Panc1 (cell line): ENCODE measurements at regions not wholly inside any gene's neighbourhood (a gene's known extent, or its start where the extent isn't known, plus 50 kb on each side); places are given as distances from the start of the nearest gene placed in this dataset.

Experiments
- ATAC-seq: fragments of 200-7000 bp; cut with Tn5 transposase; 2 replicates; pipeline ENCODE4 v1.9.1; 2020; ENCODE audit warnings: mild to moderate bottlenecking, moderate library complexity
- BruUV-seq: library from RNA; stranded (reverse); fragments of 400-500 nt; replicated peaks from 2 replicates; lab custom pipeline; 2021; lab: Mats Ljungman, UMichigan
- CTCF ChIA-PET: fragments of 300-600 bp; sonication (Branson Sonifier 250); formaldehyde crosslinking; loops from one replicate; lab custom pipeline; 2022; ENCODE audit warnings: antibody characterized with exemption; lab: Charles Lee
- POLR2A ChIA-PET: fragments of 300-600 bp; sonication (Branson Sonifier 250); formaldehyde crosslinking; loops from one replicate; lab custom pipeline; 2022; ENCODE audit warnings: antibody characterized with exemption; lab: Charles Lee
- DNase-seq: peaks from one replicate; pipeline ENCODE4 v3.0.0-alpha.2; 2010; ENCODE audit warnings: low read depth, low spot score
- H3K27ac ChIP-seq: 2 replicates; pipeline ENCODE4 v1.5.1; 2011; ENCODE audit warnings: mild to moderate bottlenecking, low read length, inconsistent platforms
- H3K27me3 ChIP-seq: fragments of 200-500 bp; sonication (Bioruptor generic); 2 replicates; pipeline ENCODE4 v1.6.0; 2014; ENCODE audit warnings: low read length, inconsistent platforms; ENCODE audit not compliant: control insufficient read depth, insufficient read depth
- H3K36me3 ChIP-seq: fragments of 200-500 bp; sonication (Bioruptor generic); 2 replicates; pipeline ENCODE4 v1.5.1; 2014; ENCODE audit warnings: inconsistent platforms, mild to moderate bottlenecking, low read length, moderate library complexity; ENCODE audit not compliant: control insufficient read depth, insufficient read depth
- H3K4me1 ChIP-seq: 2 replicates; pipeline ENCODE4 v1.5.1; 2011; ENCODE audit warnings: inconsistent platforms, mild to moderate bottlenecking, low read length, moderate library complexity; ENCODE audit not compliant: control insufficient read depth, insufficient read depth
- H3K4me3 ChIP-seq, 2 experiments: 2 replicates each; pipeline ENCODE4 v1.5.1; 2011 to 2012; ENCODE audit warnings: low read depth in 2 of 2, low read length in 2 of 2, mild to moderate bottlenecking in 2 of 2, inconsistent platforms in 1 of 2, moderate library complexity in 1 of 2
- H3K9me3 ChIP-seq: fragments of 200-500 bp; sonication (Bioruptor generic); 2 replicates; pipeline ENCODE4 v1.5.1; 2014; ENCODE audit warnings: low read depth, mild to moderate bottlenecking, inconsistent platforms, low read length, moderate library complexity; ENCODE audit not compliant: control insufficient read depth, insufficient read depth
- POLR2AphosphoS5 ChIP-seq: IDR thresholded peaks from 2 replicates; pipeline ENCODE4 v1.6.1; 2012; ENCODE audit warnings: mild to moderate bottlenecking, low read depth, low read length, moderate library complexity
- SIN3A ChIP-seq: IDR thresholded peaks from 2 replicates; pipeline ENCODE4 v1.6.1; 2012; ENCODE audit warnings: low read depth, mild to moderate bottlenecking, low read length, moderate library complexity, borderline replicate concordance; ENCODE audit not compliant: insufficient read depth
- TCF7L2 ChIP-seq: IDR thresholded peaks from 2 replicates; pipeline ENCODE4 v1.6.1; 2011; ENCODE audit warnings: mild to moderate bottlenecking, low read depth, low read length, inconsistent platforms
- in situ Hi-C: cut with HindIII; loops from 2 replicates; pipeline ENCODE4 v1.10.0; 2016; ENCODE audit warnings: low sequenced_read_pairs, low pct_unique_long_range_greater_than_20kb
- intact Hi-C: fragments of 100-400 bp; cut with micrococcal nuclease; formaldehyde crosslinking; loops from one replicate; pipeline ENCODE4 v1.10.0; 2022; ENCODE audit not compliant: unreplicated experiment
- TF ChIP-seq, protein P1 (sequence below), 2 experiments: IDR thresholded peaks; 2 replicates each; pipeline ENCODE4 v1.6.1; 2011 to 2012; ENCODE audit warnings: low read depth in 2 of 2, control low read depth in 1 of 2, low read length in 1 of 2, mild to moderate bottlenecking in 1 of 2, moderate library complexity in 1 of 2; ENCODE audit not compliant: insufficient read depth in 1 of 2
- TF ChIP-seq, protein P2 (sequence below): fragments of 450-650 bp; IDR thresholded peaks from 2 replicates; pipeline ENCODE4 v1.5.1; 2017; ENCODE audit warnings: mild to moderate bottlenecking

DNA sequence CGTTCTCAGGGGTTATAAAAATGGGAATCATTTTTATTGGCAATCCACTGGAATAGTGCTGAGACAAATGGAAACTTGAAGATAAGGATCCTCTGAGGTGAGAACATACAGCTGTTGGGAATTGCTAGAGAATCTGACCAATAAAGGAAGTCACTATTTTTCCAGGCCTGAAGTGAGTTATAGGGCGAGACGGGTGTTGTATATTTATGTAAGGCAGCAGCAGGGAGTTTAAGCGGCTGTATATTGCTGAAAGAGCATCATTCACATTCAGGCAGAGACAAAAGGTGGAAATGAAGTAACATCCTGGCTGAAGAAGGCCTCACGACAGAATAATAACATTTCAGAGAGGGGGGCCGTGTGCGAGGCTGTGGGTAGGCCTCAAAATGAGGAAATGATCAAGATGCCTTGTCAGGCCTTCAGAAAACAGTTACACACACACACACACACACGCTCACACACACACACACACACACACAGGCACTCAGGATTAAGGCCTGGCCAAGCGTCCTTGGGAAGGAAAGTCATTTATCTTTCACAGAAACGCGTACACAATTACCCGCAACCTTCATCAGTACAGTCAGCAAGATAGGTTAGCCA, 964.9 kb upstream of the NR2F2 start:
- DNase-seq (no peak), ATAC-seq (no peak)
- H3K4me1 ChIP-seq: no peaks in the 10 kb centered on the region
- ChIA-PET POLR2A (no interaction called here), CTCF (no interaction called here)
- TF ChIP-seq, protein P1, sequence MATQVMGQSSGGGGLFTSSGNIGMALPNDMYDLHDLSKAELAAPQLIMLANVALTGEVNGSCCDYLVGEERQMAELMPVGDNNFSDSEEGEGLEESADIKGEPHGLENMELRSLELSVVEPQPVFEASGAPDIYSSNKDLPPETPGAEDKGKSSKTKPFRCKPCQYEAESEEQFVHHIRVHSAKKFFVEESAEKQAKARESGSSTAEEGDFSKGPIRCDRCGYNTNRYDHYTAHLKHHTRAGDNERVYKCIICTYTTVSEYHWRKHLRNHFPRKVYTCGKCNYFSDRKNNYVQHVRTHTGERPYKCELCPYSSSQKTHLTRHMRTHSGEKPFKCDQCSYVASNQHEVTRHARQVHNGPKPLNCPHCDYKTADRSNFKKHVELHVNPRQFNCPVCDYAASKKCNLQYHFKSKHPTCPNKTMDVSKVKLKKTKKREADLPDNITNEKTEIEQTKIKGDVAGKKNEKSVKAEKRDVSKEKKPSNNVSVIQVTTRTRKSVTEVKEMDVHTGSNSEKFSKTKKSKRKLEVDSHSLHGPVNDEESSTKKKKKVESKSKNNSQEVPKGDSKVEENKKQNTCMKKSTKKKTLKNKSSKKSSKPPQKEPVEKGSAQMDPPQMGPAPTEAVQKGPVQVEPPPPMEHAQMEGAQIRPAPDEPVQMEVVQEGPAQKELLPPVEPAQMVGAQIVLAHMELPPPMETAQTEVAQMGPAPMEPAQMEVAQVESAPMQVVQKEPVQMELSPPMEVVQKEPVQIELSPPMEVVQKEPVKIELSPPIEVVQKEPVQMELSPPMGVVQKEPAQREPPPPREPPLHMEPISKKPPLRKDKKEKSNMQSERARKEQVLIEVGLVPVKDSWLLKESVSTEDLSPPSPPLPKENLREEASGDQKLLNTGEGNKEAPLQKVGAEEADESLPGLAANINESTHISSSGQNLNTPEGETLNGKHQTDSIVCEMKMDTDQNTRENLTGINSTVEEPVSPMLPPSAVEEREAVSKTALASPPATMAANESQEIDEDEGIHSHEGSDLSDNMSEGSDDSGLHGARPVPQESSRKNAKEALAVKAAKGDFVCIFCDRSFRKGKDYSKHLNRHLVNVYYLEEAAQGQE (IDR thresholded peaks at IDR 0.05; ENCODE audit: insufficient read depth in 1 of 2, low read depth in 2 of 2, low read length in 1 of 2): no peak
- TF ChIP-seq SIN3A (no peak), TCF7L2 (no peak), POLR2AphosphoS5 (no peak)
- TF ChIP-seq, protein P2, sequence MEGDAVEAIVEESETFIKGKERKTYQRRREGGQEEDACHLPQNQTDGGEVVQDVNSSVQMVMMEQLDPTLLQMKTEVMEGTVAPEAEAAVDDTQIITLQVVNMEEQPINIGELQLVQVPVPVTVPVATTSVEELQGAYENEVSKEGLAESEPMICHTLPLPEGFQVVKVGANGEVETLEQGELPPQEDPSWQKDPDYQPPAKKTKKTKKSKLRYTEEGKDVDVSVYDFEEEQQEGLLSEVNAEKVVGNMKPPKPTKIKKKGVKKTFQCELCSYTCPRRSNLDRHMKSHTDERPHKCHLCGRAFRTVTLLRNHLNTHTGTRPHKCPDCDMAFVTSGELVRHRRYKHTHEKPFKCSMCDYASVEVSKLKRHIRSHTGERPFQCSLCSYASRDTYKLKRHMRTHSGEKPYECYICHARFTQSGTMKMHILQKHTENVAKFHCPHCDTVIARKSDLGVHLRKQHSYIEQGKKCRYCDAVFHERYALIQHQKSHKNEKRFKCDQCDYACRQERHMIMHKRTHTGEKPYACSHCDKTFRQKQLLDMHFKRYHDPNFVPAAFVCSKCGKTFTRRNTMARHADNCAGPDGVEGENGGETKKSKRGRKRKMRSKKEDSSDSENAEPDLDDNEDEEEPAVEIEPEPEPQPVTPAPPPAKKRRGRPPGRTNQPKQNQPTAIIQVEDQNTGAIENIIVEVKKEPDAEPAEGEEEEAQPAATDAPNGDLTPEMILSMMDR: no peak
- no peak overlapping the region for H3K4me3 ChIP-seq
- H3K9me3 ChIP-seq: peaks cover 3% of the 10 kb centered on the region; the same call in 1 of the 2 replicates
- H3K27me3 ChIP-seq: no peaks in the 10 kb centered on the region
- in situ Hi-C loops (no loop called here), intact Hi-C loops (no loop called here)
- no TSS peak for BruUV-seq
- H3K36me3 ChIP-seq: no peaks in the 10 kb centered on the region
- no peak overlapping the region for H3K27ac ChIP-seq

GRCh38 chr15:95368191-95368590, 962.3 kb upstream of the NR2F2 start:
- H3K4me1 ChIP-seq: no peaks in the 10 kb centered on the region
- H3K4me3 ChIP-seq: no peak overlapping the region
- no TSS peak for BruUV-seq
- H3K27me3 ChIP-seq: no peaks in the 10 kb centered on the region
- no peak for TF ChIP-seq TCF7L2
- no peak for TF ChIP-seq SIN3A
- TF ChIP-seq, protein P1 (IDR thresholded peaks at IDR 0.05; ENCODE audit: insufficient read depth in 1 of 2, low read depth in 2 of 2, low read length in 1 of 2): no peak
- TF ChIP-seq POLR2AphosphoS5: no peak
- TF ChIP-seq, protein P2: no peak
- intact Hi-C loops: no loop called here
- no peaks in the 10 kb centered on the region for H3K36me3 ChIP-seq
- ChIA-PET CTCF (no interaction called here), POLR2A (no interaction called here)
- DNase-seq: no peak
- ATAC-seq: no peak
- no peak overlapping the region for H3K27ac ChIP-seq
- 0 out of 2 replicates have a peak, but pooled peaks cover 3% of the 10 kb centered on the region for H3K9me3 ChIP-seq
- in situ Hi-C loops: no loop called here
